GM12878 (cell line): ENCODE measurements at regions not wholly inside any gene's neighbourhood (a gene's known extent, or its start where the extent isn't known, plus 50 kb on each side); places are given as distances from the start of the nearest gene placed in this dataset.

Experiments
- ATAC-seq: fragments of 200-7000 bp; cut with Tn5 transposase; 3 replicates; pipeline ENCODE4 v1.9.1; 2020; ENCODE audit warnings: mild to moderate bottlenecking, moderate library complexity
- BruUV-seq: library from RNA; stranded (reverse); fragments of 400-500 nt; replicated peaks from 2 replicates; lab custom pipeline; 2021; lab: Mats Ljungman, UMichigan
- CTCF ChIA-PET: fragments of 300-600 bp; sonication (Branson Sonifier 250); formaldehyde crosslinking; extraction: SDS; loops from one replicate; lab custom pipeline; 2021; ENCODE audit warnings: inconsistent platforms; lab: Yijun Ruan, JAX
- POLR2A ChIA-PET: fragments of 350-600 bp; formaldehyde crosslinking; extraction: SDS; loops from one replicate; lab custom pipeline; 2021; ENCODE audit warnings: inconsistent platforms; lab: Charles Lee
- RAD21 ChIA-PET: fragments of 300-600 bp; sonication (Branson Sonifier 250); formaldehyde crosslinking; loops from one replicate; lab custom pipeline; 2023; ENCODE audit warnings: antibody characterized with exemption; ENCODE audit not compliant: unreplicated experiment; lab: Charles Lee
- SMC1A ChIA-PET: fragments of 300-600 bp; sonication (Branson Sonifier 250); formaldehyde crosslinking; loops from one replicate; lab custom pipeline; 2023; ENCODE audit not compliant: unreplicated experiment, uncharacterized antibody; lab: Charles Lee
- DNase-seq: peaks from one replicate; pipeline ENCODE4 v3.0.0-alpha.2; 2011; ENCODE audit warnings: low read depth, low spot score
- FAIRE-seq: peaks from 3 replicates; lab custom pipeline; 2011; peaks lifted over from hg19 to GRCh38; lab: Jason Lieb, UNC
- H2AFZ ChIP-seq: 2 replicates; pipeline ENCODE4 v1.6.0; 2011; ENCODE audit warnings: low read depth, low read length, control low read depth; ENCODE audit not compliant: control insufficient read depth
- H3K27ac ChIP-seq: 2 replicates; pipeline ENCODE4 v1.5.1; 2011; ENCODE audit warnings: control low read depth; ENCODE audit not compliant: control insufficient read depth, insufficient read depth
- H3K27me3 ChIP-seq, 2 experiments: replicated peaks in 1 of 2; 2 replicates each; pipeline versions ENCODE4 v1.6.0 to v1.6.1; 2011; ENCODE audit warnings: low read length in 1 of 2; ENCODE audit not compliant: control insufficient read depth in 2 of 2, insufficient read depth in 2 of 2
- H3K36me3 ChIP-seq, 2 experiments: 2 replicates each; pipeline ENCODE4 v1.5.1; 2011; ENCODE audit warnings: low read length in 1 of 2; ENCODE audit not compliant: control insufficient read depth in 2 of 2, insufficient read depth in 2 of 2
- H3K4me1 ChIP-seq: 2 replicates; pipeline ENCODE4 v1.6.1; 2011; ENCODE audit warnings: mild to moderate bottlenecking, low read length, moderate library complexity, mixed read lengths; ENCODE audit not compliant: control insufficient read depth, insufficient read depth
- H3K4me2 ChIP-seq: 2 replicates; pipeline ENCODE4 v1.6.0; 2011; ENCODE audit warnings: control low read depth; ENCODE audit not compliant: control insufficient read depth, insufficient read depth
- H3K4me3 ChIP-seq: fragments of 200-600 bp; sonication (generic); 2 replicates; pipeline ENCODE4 v1.5.1; 2016
- H3K79me2 ChIP-seq: 2 replicates; pipeline ENCODE4 v1.6.0; 2011; ENCODE audit warnings: low read length; ENCODE audit not compliant: control insufficient read depth, insufficient read depth
- H3K9ac ChIP-seq: 2 replicates; pipeline ENCODE4 v1.8.0; 2011; ENCODE audit warnings: low read length, control low read depth, mixed read lengths; ENCODE audit not compliant: control insufficient read depth, insufficient read depth
- H3K9me3 ChIP-seq: replicated peaks from 3 replicates; pipeline ENCODE4 v1.5.1; 2011; ENCODE audit warnings: mild to moderate bottlenecking, low read length; ENCODE audit not compliant: control insufficient read depth, insufficient read depth
- H4K20me1 ChIP-seq: 2 replicates; pipeline ENCODE4 v1.6.0; 2011; ENCODE audit not compliant: control insufficient read depth, insufficient read depth
- IKZF2 ChIP-seq, 2 experiments: fragments of 450-650 bp; IDR thresholded peaks; 2 replicates each; pipeline ENCODE4 v1.6.1; 2017; ENCODE audit warnings: mild to moderate bottlenecking in 2 of 2, moderate library complexity in 2 of 2
- IRF4 ChIP-seq: IDR thresholded peaks from 2 replicates; pipeline ENCODE4 v1.6.1; 2011; ENCODE audit warnings: low read depth, low read length
- MAX ChIP-seq: IDR thresholded peaks from 2 replicates; pipeline ENCODE4 v1.6.1; 2012; ENCODE audit warnings: low read depth, low read length, improper control_type of control experiment
- MEF2B ChIP-seq: fragments of 450-650 bp; IDR thresholded peaks from 2 replicates; pipeline ENCODE4 v1.6.1; 2018; ENCODE audit warnings: mild to moderate bottlenecking, moderate library complexity; ENCODE audit not compliant: partially characterized antibody, poor library complexity, severe bottlenecking
- MYB ChIP-seq: fragments of 150-350 bp; IDR thresholded peaks from 2 replicates; pipeline ENCODE4 v1.6.1; 2014; ENCODE audit warnings: mild to moderate bottlenecking, low read depth, low read length, borderline replicate concordance
- NBN ChIP-seq: fragments of 450-650 bp; IDR thresholded peaks from 2 replicates; pipeline ENCODE4 v1.6.1; 2016
- NR2C1 ChIP-seq: fragments of 450-650 bp; IDR thresholded peaks from 2 replicates; pipeline ENCODE4 v1.6.1; 2017; ENCODE audit warnings: antibody characterized with exemption, mild to moderate bottlenecking, moderate library complexity
- NR2F1 ChIP-seq: fragments of 450-650 bp; conservative IDR thresholded peaks from 2 replicates; pipeline ENCODE4 v1.6.1; 2017; ENCODE audit warnings: mild to moderate bottlenecking
- PAX5 ChIP-seq: IDR thresholded peaks from 2 replicates; pipeline ENCODE4 v1.6.1; 2011; ENCODE audit warnings: low read depth, low read length, borderline replicate concordance
- PML ChIP-seq: IDR thresholded peaks from 2 replicates; pipeline ENCODE4 v1.6.1; 2012; ENCODE audit warnings: low read length, inconsistent platforms
- RUNX3 ChIP-seq: IDR thresholded peaks from 2 replicates; pipeline ENCODE4 v1.6.1; 2012; ENCODE audit warnings: low read length, inconsistent platforms
- SMAD1 ChIP-seq: fragments of 450-650 bp; IDR thresholded peaks from 2 replicates; pipeline ENCODE4 v1.6.1; 2018; ENCODE audit warnings: mild to moderate bottlenecking, low read depth; ENCODE audit not compliant: partially characterized antibody
- SPI1 ChIP-seq: IDR thresholded peaks from 2 replicates; pipeline ENCODE4 v1.6.1; 2011; ENCODE audit warnings: low read depth, mild to moderate bottlenecking, low read length, moderate library complexity, borderline replicate concordance; ENCODE audit not compliant: insufficient read depth
- SUZ12 ChIP-seq: fragments of 200-600 bp; sonication (generic); IDR thresholded peaks from one replicate; pipeline ENCODE4 v1.6.1; 2018; ENCODE audit warnings: antibody characterized with exemption, mild to moderate bottlenecking; ENCODE audit not compliant: unreplicated experiment
- TAF1 ChIP-seq: IDR thresholded peaks from 2 replicates; pipeline ENCODE4 v1.6.1; 2011; ENCODE audit warnings: mild to moderate bottlenecking, low read depth, low read length, borderline replicate concordance
- TCF12 ChIP-seq: IDR thresholded peaks from 2 replicates; pipeline ENCODE4 v1.6.1; 2011; ENCODE audit warnings: low read depth, mild to moderate bottlenecking, low read length
- ZNF622 ChIP-seq: fragments of 450-650 bp; IDR thresholded peaks from 2 replicates; pipeline ENCODE4 v1.6.1; 2017; ENCODE audit warnings: mild to moderate bottlenecking, inconsistent platforms
- WGBS: methylation state at CpG from one replicate; pipeline ENCODE4 v1.1.6; 2016; ENCODE audit warnings: low lambda C conversion rate; ENCODE audit not compliant: insufficient replicate concordance, insufficient coverage; ENCODE audit errors: missing lambda C conversion rate; 5-methylcytosine and 5-hydroxymethylcytosine counted together
- in situ Hi-C: fragments of 300-500 bp; cut with MboI; formaldehyde crosslinking; loops from 9 replicates; pipeline ENCODE4 v1.14.3; 2018; ENCODE audit warnings: mixed read lengths
- intact Hi-C: fragments of 100-400 bp; cut with micrococcal nuclease; formaldehyde crosslinking; loops from one replicate; pipeline ENCODE4 v1.14.2; 2022; ENCODE audit not compliant: unreplicated experiment
- TF ChIP-seq, protein P1 (sequence below): fragments of 450-650 bp; IDR thresholded peaks from 2 replicates; pipeline ENCODE4 v1.6.1; 2017; ENCODE audit warnings: borderline replicate concordance
- TF ChIP-seq, protein P2 (sequence below): fragments of 450-650 bp; formaldehyde crosslinking; IDR thresholded peaks from 2 replicates; pipeline ENCODE4 v1.5.0; 2022; ENCODE audit warnings: mild to moderate bottlenecking, missing genetic modification characterization

GRCh38 chr6:145070791-145071190 is 664.5 kb downstream of the EPM2A start:
- RAD21 ChIA-PET, result no interaction called here
- TF ChIP-seq IRF4, result no peak
- no peak for TF ChIP-seq IKZF2 (IDR thresholded peaks at IDR 0.05)
- no peak for TF ChIP-seq ZNF622
- no peak for TF ChIP-seq MEF2B
- TF ChIP-seq, protein P1, sequence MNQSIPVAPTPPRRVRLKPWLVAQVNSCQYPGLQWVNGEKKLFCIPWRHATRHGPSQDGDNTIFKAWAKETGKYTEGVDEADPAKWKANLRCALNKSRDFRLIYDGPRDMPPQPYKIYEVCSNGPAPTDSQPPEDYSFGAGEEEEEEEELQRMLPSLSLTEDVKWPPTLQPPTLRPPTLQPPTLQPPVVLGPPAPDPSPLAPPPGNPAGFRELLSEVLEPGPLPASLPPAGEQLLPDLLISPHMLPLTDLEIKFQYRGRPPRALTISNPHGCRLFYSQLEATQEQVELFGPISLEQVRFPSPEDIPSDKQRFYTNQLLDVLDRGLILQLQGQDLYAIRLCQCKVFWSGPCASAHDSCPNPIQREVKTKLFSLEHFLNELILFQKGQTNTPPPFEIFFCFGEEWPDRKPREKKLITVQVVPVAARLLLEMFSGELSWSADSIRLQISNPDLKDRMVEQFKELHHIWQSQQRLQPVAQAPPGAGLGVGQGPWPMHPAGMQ, result no peak
- TF ChIP-seq PAX5, result no peak
- no peak for TF ChIP-seq SMAD1
- TF ChIP-seq SUZ12, result no peak
- no peak for TF ChIP-seq TAF1
- TF ChIP-seq PML, result no peak
- TF ChIP-seq RUNX3, result no peak
- no peak for TF ChIP-seq NBN
- no peak for TF ChIP-seq NR2F1
- TF ChIP-seq, protein P2, sequence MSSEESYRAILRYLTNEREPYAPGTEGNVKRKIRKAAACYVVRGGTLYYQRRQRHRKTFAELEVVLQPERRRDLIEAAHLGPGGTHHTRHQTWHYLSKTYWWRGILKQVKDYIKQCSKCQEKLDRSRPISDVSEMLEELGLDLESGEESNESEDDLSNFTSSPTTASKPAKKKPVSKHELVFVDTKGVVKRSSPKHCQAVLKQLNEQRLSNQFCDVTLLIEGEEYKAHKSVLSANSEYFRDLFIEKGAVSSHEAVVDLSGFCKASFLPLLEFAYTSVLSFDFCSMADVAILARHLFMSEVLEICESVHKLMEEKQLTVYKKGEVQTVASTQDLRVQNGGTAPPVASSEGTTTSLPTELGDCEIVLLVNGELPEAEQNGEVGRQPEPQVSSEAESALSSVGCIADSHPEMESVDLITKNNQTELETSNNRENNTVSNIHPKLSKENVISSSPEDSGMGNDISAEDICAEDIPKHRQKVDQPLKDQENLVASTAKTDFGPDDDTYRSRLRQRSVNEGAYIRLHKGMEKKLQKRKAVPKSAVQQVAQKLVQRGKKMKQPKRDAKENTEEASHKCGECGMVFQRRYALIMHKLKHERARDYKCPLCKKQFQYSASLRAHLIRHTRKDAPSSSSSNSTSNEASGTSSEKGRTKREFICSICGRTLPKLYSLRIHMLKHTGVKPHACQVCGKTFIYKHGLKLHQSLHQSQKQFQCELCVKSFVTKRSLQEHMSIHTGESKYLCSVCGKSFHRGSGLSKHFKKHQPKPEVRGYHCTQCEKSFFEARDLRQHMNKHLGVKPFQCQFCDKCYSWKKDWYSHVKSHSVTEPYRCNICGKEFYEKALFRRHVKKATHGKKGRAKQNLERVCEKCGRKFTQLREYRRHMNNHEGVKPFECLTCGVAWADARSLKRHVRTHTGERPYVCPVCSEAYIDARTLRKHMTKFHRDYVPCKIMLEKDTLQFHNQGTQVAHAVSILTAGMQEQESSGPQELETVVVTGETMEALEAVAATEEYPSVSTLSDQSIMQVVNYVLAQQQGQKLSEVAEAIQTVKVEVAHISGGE (CRISPR knock-in tag), result no peak
- no peak for TF ChIP-seq MYB
- TF ChIP-seq TCF12, result no peak
- no peak for TF ChIP-seq NR2C1
- TF ChIP-seq MAX, result no peak
- no peak for TF ChIP-seq SPI1
- no peak for FAIRE-seq

More at GRCh38 chr6:145070791-145071190, 664.5 kb downstream of the EPM2A start:
- H3K4me2 ChIP-seq, result no peak overlapping the region
- no peaks in the 10 kb centered on the region for H3K4me1 ChIP-seq
- in situ Hi-C loops, result no loop called here
- intact Hi-C loops, result no loop called here
- H3K27ac ChIP-seq, result no peak overlapping the region
- no peak overlapping the region for H3K9ac ChIP-seq
- SMC1A ChIA-PET, result no interaction called here
- DNase-seq (no peak), ATAC-seq (no peak)
- H3K36me3 ChIP-seq, result no peaks in the 10 kb centered on the region
- no peaks in the 10 kb centered on the region for H3K9me3 ChIP-seq
- no peak overlapping the region for H3K4me3 ChIP-seq
- H3K79me2 ChIP-seq, result no peaks in the 10 kb centered on the region
- no TSS peak for BruUV-seq
- POLR2A ChIA-PET, result interaction anchor here (0.6 kb wide), 1 partner anchor 338 kb away, joined by 3 read pairs; no protein-coding TSS in a partner anchor
- H4K20me1 ChIP-seq, result no peaks in the 10 kb centered on the region
- H2AFZ ChIP-seq, result no peak overlapping the region
- H3K27me3 ChIP-seq, result no peaks in the 10 kb centered on the region
- CTCF ChIA-PET, result no interaction called here
- 97% methylated on average over 2 of the region's 2 CpGs for WGBS
